Fibroblast of peridontal ligament (primary cell): ENCODE measurements at regions not wholly inside any gene's neighbourhood (a gene's known extent, or its start where the extent isn't known, plus 50 kb on each side); places are given as distances from the start of the nearest gene placed in this dataset.
"Not testable (repeated sequence)": the region's sequence is repeated elsewhere in the genome, so short reads cannot be mapped to it uniquely, and the experiment has no call there.

ENCODE experiments used
- DNase-seq: peaks from one replicate; pipeline ENCODE4 v3.0.0-alpha.2; 2010; ENCODE audit errors: extremely low read depth

DNA sequence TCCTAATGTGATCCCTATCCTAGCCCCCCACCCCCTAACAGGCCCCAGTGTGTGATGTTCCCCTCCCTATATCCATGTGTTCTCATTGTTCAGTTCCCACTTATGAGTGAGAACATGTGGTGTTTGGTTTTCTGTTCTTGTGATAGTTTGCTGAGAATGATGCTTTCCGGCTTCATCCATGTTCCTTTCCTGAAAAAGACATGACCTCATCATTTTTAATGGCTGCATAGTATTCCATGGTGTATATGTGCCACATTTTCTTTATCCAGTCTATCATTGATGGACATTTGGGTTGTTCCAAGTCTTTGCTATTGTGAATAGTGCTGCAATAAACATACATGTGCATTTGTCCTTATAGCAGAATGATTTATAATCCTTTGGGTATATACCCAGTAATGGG, 214.4 kb upstream of the RAI14 start:
- DNase-seq = not testable (repeated sequence)

DNA sequence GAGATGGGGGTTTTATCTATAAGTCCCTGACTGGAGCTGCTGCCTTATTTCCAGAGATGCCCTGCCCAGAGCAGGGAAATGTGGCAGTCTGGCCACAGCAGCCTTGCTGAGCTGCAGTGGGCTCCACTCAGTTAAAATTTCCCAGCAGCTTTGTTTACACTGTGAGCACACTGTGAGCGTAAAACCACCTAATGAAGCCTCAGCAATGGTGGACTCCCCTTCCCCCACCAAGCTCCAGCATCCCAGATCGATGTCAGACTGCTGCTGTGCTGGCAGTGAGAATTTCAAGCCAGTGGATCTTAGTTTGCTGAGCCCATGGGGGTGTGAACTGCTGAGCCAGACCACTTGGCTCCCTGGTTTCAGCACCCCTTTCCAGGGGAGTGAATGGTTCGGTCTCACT, 208.7 kb upstream of the RAI14 start:
- DNase-seq = no peak

DNA sequence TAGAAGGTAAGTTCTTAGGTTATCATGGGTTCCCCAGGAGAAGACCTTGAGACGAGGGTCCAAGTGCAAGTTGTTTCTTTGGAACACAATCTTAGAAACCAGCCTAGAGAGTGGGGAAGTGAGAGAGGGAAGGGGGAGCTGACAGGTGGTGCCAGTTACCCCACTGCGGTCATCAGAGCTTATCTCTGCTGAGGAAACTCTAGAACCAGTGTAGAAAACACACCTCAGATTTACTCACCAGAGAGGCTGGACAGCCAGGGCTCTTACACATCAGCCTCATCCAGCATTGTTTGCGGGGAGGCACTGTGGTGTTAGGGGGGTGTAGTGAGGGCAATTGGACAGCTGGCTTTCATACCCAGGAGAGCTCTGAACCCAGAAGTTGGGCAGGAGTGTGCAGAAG, 206.5 kb upstream of the RAI14 start:
- DNase-seq = no peak

DNA sequence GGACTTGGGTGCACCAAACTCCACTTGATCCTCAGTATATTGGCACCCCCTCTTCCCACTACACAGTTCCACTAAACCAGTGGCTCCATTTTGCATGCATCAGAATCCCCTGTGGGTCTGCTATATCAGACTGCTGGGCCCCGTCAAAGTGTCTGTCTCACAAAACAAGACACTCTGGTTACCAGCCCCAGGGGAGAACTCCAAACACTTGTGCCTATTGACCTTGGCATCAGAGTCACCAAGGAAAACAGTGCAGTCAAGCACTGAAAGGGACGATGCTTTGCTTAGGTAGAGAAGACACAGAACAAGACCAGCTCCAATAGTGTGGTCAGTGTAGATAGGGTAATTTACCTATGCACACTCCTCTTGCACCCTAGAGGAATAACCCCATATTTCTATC, 205.8 kb upstream of the RAI14 start:
- no peak for DNase-seq

DNA sequence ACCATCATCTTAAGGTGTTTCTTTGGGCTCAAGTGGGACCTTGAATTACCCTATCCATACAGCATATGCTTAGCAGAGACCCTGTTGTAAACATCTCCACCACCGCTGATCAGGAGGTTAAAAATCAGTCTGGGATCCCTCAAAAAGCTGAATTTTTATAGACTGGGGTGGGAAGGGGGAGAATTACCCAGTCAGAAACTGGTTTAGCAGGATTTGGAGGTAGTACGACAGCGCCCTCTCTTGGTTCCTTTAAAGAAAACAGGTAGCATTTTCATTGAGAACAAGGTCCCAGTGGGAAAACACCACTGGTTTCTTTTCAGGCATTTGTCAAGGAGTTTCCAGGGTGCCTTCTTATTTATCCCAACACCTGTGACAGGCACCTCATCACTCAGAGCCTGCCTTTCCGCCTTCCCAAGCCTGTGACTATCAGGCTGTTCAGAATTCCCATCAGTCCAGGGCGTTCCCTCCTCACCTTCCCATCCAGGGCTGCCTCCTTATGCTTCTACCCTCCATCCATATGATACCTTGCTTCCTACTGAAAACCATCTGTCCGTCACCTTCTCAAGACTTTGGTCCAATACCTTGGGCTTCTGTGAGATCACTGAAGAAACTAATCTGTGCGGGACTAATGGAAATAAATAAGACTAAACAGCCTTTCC, 203.8 kb upstream of the RAI14 start:
- DNase-seq = peak; percentile 69

DNA sequence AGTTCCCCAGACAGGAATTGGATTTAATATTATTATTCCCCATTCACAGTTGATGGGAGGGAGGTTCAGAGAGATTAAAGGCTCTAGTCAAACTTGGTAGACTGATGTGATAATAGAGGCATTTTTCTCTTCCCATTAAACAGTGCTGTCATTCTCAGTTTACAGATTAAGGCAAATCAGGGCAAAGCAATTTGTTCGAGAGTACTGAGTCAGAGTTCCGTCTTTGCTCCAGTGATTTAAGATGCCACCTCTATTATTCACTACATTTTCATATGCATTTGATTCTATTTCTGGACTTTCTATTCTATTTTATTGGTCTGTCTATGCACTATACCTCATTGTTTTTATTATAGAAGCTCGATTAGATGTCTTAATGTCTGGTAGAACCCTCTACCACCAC, 201.0 kb upstream of the RAI14 start:
- no peak for DNase-seq

DNA sequence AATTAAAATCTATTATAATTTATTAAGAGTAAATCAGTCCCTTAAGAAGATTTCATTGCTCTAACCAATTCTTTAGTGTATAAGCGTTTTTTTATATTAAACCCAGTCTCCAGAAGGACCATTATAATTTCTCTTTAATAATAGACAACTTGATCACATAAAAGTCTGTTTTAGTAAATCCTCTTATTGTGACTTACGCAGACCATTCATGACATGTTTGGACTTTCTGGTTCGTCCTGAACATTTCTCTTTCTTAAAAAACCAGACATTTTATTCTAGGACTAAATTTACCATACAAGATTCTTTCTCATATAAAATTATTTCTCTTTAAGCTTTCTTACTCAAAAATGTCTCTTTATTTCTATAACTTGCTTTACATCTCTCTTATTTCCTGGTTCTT, 196.2 kb upstream of the RAI14 start:
- DNase-seq = no peak

DNA sequence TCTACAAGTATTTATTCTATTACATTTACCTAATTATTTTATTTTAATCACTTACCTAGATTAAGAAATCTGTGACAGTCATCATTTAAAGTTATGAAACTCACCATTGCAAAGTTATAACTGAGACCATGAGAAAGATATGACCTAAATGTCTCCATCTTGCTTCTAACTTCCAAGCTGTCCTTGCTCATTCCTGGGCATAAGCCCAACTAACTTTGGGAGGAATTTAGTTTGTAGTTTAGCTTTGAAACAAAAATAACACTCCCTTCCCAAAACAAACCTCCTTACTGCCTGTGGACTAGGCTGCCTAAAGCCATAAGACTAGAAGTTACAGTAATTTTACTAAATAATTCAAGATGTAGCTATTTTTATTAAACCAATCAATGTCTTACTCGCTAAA, 195.6 kb upstream of the RAI14 start:
- DNase-seq = peak; percentile 90

DNA sequence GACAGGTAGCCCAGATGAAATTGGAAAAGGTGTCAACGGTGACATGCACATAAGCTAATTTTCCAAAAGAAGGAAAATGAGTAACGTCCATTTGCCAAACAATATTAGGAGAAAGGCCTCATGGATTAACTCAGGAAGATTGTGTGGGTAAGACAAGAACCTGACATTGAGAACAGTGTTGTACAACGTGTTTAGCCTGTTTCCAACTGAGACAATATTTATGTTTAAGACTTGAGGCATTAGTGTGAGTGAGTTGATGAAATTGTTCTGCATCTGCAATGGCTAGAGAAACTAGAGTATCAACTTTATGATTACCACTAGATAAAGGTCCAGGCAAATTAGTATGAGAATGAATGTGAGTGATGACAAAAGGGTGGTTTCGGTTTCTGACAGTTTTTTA, 191.3 kb upstream of the RAI14 start:
- DNase-seq = peak; percentile 22

DNA sequence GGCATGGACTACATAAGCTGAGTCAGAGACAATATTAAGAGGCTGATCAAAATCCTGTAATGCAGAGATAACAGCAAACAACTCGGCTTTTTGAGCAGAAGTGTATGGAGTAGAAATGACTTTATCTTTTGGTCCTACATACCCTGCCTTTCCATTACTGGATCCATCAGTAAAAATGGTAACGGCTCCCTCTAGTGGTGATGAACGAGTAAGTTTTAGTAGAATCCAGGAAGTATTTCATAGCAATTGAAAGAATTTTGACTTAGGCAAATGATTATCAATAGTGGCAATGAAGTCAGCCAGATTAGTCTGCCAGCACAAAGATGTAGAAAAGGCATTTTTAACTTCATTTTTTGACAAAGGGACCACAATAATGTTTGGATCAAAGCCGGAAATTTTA, 190.8 kb upstream of the RAI14 start:
- DNase-seq = peak; percentile 72

DNA sequence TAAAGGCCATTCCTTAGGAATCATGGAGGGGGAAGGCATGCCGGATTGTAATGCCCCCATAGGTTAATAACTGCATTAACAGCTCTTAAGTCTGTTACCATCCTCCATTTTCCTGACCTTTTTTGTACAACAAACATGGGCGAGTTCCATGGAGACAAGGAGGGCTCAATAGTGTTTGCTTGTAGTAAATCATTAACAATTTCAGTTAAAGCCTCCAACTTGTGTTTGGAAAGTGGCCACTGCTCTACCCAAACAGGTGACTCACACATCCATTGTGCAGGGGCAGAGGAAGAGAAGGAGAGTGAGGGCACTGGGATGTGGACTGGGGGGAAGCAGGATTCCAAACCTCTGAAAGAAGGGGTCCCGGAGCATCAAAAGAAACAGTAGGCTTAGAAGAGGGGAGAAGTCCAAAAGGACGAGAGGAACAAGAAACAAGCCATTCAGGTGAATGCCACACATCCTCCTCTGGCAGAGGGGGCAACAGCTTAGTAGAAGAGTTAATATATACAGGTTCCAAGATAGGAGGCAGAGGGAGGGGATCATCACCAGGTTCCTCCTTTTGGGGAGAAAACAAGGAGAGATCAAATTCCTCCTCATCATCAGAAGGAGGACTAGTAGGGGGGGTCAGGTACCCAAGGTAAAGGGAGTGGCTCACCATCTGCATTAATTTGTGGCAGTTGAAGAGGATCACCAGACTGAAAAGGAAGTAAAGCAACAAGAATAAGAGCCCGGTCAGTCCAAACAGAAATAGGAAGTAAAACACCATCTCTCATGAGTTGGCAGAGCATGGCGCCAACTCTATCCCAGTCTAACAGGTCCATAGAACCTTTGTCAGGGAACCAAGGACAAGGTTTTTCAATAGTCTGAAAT, 189.4 kb upstream of the RAI14 start:
- not testable (repeated sequence) for DNase-seq

DNA sequence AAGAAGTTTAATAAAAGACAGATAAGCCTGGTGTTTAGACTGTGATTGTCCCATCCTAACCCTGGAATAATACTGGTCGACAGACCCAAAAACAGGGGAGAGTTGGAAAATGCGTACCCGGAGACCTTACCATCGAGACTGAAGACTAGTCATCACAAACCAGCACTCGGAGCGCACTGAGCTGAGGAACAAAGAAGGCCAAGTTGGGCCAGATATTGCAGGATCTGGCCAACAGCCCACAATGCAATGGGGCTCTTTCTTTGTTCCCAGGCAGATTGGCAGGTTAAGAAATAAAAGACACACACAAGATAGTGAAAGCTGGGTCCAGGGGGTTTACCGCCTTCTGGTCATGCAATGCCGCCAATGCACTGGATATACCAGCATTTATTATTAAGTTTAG, 188.7 kb upstream of the RAI14 start:
- no peak for DNase-seq

DNA sequence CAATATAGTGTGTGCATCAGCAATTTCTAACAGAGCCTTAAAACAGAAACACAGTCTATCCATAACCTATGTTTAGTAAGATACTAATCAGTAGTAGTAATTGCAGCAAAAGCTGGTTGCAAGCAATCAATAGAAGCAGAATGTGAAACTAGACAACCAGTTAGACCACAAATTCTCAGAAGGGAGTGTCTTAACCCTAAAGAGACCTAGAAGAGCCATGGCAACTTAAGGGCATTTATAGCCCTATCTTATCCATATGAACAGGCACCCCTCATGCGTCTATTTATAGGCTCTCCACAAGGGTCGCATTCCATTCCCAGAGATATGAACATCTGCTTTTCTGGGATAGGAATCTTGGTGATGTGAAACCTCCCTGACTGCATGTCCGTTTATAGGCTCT, 188.1 kb upstream of the RAI14 start:
- DNase-seq = not testable (repeated sequence)

DNA sequence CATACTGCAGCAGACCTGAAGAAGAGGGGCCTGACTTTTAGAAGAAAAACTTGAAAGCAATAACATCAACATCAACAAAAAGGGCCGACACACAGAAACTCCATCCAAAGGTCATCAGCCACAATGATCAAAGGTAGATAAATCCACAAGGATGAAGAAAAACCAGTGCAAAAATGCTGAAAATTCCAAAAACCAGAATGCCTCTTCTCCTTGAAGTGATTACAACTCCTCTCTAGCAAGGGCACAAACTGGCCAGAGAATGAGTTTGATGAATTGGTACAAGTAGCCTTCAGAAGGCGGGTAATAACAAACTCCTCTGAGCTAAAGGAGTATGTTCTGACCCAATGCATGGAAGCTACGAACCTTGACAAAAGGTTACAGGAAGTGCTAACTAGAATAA, 186.2 kb upstream of the RAI14 start:
- no peak for DNase-seq

DNA sequence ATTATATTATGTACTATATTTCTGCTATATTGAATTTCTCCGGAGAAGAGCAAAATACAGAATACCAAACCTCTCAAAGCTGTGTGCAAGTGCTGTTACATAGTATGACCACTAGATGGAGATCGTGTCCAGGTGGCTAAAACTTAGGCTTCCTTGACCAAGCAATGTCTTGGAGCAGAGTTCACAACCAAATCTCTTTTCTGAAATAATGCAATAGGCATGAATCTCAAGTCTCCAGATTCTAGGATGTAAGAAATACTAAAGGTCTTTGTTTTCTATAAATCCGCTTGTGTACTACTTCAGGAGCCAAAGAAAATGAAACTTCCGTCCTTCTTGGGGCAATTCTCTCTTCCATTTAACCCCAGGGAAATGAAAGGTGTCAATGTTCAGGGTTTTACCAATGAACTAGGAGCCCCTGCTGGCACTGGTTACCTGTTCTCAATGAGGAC, 181.5 kb upstream of the RAI14 start:
- DNase-seq = peak; percentile 85

DNA sequence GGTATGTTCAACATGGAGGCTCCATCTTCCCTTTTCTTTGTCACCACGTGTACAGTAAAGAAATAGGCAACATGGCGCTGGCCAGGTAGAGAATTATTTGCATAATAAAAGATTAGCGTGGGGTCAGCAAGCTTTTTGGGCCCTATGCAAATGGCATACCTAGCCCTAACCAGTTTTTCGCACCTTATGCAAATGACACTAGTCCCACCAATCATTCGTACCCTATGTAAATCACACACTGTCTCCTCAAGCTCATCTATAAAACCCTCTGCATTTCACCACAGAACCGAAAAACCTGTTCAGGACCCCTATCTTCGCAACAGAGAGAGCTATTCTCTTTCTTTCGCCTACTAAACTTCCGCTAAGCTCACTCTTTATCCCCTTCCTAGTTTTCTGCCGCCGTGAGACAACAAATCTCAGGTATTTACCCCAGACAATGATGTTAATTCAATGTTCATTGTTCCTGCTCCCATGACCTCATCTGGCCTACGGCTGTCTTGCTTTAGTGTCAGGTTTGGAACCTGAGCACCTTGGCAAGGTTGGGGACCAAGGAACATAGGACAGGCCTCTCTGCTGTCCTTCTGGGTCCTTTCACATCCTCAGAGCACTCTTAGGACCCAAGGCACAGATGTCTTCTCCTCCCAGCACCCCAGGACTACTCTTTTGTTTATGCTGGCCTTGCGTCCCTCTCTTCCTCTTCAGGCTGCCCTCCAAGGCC, 180.7 kb upstream of the RAI14 start:
- no peak for DNase-seq

DNA sequence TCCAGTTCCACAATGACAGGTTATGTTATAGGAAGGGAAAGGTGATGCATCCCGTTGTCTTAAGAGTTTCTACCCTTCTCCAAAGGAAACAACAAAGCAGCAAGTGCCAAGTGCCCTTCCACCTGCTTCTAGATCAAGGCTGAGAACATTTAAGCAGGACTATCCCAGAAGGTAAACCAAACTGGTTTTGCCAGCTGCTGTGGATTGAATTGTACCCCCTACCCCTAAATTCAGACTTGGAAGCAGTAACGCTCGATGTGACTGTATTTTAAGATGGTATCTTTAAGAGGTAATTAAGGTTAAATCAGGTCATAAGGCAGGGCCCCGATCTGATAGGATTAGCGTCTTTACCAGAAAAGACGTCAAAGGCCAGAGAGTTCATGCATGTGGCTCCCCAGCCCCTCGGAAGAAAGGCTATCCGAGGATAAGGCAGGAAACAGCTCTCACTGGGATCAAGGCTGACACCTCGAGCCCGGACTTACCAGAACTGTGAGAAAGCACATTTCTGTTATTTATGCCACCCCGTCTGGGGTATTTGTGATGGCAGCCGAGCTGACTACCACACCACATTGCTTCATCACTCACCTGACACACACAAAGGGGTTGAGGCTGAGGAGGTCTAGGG, 179.1 kb upstream of the RAI14 start:
- DNase-seq = no peak

DNA sequence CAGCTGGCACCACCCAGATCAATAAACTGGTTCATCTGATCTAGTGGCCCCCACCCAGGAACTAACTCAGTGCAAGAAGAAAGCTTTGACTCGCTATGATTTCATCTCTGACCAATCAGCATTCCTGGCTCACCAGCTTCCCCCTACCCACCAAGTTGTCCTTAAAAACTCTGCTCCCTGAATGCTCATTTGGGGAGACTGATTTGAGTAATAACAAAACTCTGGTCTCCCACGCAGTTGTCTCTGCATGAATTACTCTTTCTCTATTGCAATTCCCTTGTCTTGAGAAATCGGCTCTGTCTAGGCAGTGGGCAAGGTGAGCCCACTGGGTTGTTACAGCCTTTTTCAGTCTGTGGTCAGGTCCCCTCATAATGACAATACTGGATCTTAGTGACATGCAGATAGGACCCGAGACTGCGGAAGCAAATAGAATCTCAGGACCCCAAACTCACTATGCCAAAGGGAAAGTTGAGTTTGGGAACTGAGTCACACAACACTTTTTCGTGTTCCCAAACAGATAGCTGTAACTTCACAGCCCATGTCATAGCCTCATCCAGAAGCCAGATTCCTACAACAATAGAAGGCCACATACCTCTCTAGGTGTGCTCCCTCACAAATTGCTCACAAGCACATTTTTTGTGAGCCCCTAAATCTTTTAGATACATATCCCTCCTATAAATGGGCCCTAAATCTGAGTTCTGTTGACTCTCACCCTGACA, 175.2 kb upstream of the RAI14 start:
- no peak for DNase-seq

DNA sequence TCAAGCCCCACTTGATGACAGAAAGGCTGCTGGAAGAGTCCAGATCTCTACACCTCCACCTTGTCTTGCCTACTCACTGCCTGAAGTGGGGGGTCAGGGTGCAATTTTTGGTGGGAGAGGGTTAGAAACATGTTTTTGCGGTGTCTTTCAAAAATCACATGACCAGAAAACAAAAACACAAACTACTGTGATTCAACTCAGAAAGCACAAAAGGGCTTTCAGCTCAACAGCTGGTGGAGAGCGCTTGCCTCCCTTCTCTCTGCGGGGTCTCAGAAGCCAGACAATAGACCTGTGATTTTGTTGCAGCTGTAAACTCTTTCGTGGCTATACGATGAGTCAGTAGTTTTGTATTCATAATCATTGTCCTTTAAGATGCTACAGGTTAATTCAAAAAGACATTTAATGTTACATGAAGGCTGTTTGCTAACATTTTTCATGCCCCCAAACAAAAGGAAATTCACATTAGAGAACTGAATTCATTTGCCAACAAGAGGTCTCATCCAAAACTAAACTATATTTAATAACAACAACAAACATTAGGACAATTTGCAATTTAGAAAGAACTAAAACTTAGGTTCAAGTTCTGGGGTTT, 172.6 kb upstream of the RAI14 start:
- DNase-seq = no peak

DNA sequence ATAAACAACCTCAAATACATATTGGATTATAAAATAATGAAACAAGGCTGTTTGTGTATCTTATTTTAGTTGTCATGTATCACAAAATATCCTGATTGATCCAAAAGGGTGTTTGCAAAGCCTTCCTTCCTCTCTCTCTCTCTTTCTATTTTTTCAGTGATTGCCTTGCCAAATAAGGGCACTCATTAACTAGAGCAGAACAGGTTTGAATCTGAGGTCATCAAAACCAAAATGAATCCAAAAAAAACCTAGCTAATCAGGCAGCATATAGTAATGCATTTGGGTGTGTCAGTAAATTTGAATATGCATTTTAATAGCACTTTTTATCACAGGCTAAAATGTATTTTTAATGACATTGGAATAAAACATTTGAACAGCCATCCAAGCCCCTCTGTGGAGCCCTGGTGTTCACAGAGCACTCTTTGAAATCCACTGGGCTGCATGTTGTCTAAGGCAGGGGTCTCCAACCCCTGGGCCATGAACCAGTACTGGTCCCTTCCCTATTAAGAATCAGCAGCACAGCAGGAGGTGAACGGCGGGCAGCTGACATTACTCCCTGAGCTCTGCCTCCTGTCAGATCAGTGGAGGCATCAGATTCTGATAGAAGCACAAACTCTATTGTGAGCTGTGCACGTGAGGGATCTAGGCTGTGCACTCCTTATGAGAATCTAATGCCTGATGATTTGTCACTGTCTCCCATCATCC, 171.8 kb upstream of the RAI14 start:
- DNase-seq = no peak

DNA sequence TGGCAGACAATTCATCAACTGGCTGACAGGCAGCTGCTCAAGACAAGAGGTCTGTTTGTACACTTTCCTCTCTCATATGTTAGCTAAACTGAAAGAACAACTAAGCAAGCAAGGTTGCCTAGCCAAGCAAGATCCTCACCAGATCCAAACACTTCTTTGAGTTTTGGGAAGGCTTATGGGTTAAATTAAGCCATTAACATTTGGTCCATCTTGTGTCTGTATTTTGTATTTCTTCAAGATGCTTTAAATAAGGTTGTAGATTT, 170.4 kb upstream of the RAI14 start:
- no peak for DNase-seq
